Activated CD4-positive, alpha-beta T cell treated with anti-CD3 and anti-CD28 coated beads, Interleukin-2, amount 10 ng/mL, durations not matched to agents 7 days and 5 days (primary cell): ENCODE measurements at regions not wholly inside any gene's neighbourhood (a gene's known extent, or its start where the extent isn't known, plus 50 kb on each side); places are given as distances from the start of the nearest gene placed in this dataset.
"Not testable (repeated sequence)": the region's sequence is repeated elsewhere in the genome, so short reads cannot be mapped to it uniquely, and the experiment has no call there.

Experiments
- CTCF ChIA-PET: fragments of 350-600 bp; sonication (Branson Sonifier 250); formaldehyde crosslinking; loops from one replicate; lab custom pipeline; 2021; ENCODE audit warnings: antibody characterized with exemption; lab: Charles Lee
- POLR2A ChIA-PET: fragments of 350-600 bp; sonication (Branson Sonifier 250); formaldehyde crosslinking; loops from one replicate; lab custom pipeline; 2021; ENCODE audit warnings: antibody characterized with exemption; lab: Charles Lee
- DNase-seq: peaks from one replicate; pipeline ENCODE4 v3.0.0-alpha.2; 2020
- H3K27ac Mint-ChIP-seq: one replicate; pipeline ENCODE4 v1.8.0; 2021; ENCODE audit warnings: mild to moderate bottlenecking, moderate library complexity, mixed read lengths
- H3K27me3 Mint-ChIP-seq: one replicate; pipeline ENCODE4 v1.8.0; 2021; ENCODE audit warnings: mixed read lengths
- H3K36me3 Mint-ChIP-seq: one replicate; pipeline ENCODE4 v1.8.0; 2021; ENCODE audit warnings: low read depth, mixed read lengths
- H3K4me1 Mint-ChIP-seq: one replicate; pipeline ENCODE4 v1.8.0; 2021; ENCODE audit warnings: mixed read lengths
- H3K4me3 Mint-ChIP-seq: one replicate; pipeline ENCODE4 v1.8.0; 2021; ENCODE audit warnings: mild to moderate bottlenecking, moderate library complexity, mixed read lengths
- H3K9me3 Mint-ChIP-seq: one replicate; pipeline ENCODE4 v1.8.0; 2021; ENCODE audit warnings: mixed read lengths

DNA sequence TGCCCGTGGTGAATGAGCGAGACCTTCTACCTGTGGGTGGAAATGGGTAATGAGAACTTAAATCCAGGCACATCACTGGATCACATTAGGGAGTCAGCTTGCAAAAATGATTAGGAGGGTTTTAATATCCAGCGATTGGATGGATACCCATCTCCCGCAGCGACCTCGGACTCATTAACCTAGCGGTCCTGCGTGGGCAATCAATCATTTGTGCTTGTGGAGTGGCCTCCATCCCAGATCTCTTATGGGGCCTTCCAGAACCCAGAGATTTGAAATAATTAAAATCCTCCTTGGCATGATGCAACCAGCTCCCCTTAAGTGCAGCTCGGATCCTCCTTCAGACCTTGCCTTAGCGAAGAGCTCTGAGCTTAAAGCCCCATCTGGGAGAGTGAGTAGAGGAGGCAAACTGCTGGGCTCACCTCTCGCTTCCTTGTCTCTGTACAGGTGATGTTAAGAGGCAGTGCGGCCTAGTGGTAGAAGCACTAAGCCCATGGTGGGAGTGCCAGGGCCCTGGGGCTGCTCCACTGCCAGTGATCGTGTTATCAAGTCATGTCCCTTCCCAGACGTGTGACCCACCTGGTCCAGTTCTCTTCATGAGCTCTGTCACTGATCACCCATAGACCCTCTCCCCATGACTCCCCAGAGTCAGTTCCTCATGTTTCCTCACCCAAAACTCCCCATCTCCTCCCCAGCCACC, 285.2 kb upstream of the TLE3 start:
- Mint-ChIP-seq H3K4me3 (no peak overlapping the region), H3K4me1 (no peaks in the 10 kb centered on the region), H3K27me3 (no peaks in the 10 kb centered on the region), H3K27ac (no peak overlapping the region), H3K9me3 (no peaks in the 10 kb centered on the region), H3K36me3 (no peaks in the 10 kb centered on the region)
- CTCF ChIA-PET: no interaction called here
- POLR2A ChIA-PET: no interaction called here
- DNase-seq: no peak

DNA sequence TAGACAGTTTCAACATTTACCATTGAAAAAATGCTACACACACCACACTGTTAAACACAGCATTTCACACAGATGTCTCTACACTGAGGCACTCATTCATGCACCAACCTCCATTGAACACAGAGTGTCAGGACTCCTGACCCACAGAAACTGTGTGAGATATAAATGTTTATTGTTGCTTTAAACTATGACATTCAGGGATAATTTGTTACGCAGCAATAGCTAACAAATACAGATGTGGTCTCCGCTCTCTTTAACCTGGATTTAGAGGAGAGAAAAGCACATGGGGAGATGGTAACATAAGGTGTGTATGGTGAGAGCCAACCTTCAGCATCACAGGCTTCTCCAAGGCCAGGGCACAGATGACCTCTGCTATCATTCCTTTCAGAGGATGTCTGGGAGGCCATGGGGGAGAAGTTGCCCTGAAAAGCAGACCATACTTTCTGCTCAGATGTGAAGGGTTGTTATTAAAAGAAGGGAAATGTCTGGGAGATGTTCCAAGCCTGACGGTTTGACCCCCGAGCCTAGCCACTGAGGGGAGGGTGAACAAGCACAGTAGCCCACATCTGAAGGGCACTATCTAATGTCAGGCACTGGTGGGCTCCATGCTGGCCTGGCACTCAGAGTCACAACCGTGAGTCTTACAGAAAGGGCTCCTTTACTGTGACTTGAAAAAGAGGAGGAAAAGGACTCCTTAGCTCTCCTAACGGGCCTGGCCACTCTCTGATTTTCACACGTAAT, 284.5 kb upstream of the TLE3 start:
- POLR2A ChIA-PET: no interaction called here
- Mint-ChIP-seq H3K27me3 (peaks cover 5% of the 10 kb centered on the region), H3K4me3 (no peak overlapping the region), H3K9me3 (no peaks in the 10 kb centered on the region), H3K4me1 (no peaks in the 10 kb centered on the region), H3K27ac (no peak overlapping the region), H3K36me3 (no peaks in the 10 kb centered on the region)
- CTCF ChIA-PET: no interaction called here
- DNase-seq: no peak

DNA sequence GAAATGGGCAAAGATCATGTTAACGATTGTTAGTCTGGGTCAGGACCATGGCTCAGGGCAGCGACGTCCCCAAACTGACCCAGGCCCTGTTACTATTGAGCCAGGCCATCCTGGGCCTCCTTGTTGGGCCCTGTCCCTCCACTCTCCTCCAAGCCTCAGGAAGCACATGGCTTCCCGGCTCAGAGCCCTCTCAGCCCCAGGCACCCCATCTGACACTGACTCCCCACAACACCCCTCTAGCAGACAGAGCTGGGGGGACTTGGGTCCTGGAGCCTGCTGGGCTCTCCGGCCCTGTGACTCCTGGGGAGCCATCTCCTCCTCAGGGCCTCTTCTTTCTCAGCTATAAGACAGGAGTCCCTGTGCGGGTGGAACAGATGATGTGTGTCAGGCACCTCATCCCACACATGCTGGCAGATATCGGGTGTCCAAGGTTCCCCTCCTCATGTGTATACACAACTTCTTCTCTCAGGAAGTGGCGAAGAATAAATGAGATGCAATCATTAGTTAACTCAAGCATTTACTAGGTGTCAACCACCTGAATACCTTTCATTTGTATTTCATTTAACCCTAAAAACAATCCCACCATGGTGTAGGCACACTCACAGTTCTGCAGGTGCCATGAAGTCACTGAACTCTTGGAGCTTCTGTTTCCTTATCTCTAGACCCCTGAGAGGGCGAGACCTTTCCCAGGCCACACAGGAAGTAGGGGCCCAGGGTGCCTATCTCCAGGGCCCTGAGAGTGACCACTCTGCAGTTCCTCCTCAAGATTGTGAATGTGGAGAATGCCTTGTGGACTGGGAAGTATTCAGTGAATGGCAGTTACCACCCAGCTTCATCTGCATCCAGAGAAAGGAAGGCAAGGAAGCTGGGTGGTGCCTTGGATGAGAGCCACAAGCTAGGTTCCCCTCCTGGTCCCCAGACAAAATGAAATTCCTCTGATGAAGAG, 282.5 kb upstream of the TLE3 start:
- CTCF ChIA-PET: interaction anchor here (1.1 kb wide), 1 partner anchor 26 kb away, joined by 4 read pairs; no protein-coding TSS in a partner anchor
- Mint-ChIP-seq H3K27me3 (peaks cover 22% of the 10 kb centered on the region), H3K4me3 (no peak overlapping the region), H3K4me1 (no peaks in the 10 kb centered on the region), H3K36me3 (no peaks in the 10 kb centered on the region), H3K27ac (no peak overlapping the region), H3K9me3 (no peaks in the 10 kb centered on the region)
- POLR2A ChIA-PET: no interaction called here
- no peak for DNase-seq

DNA sequence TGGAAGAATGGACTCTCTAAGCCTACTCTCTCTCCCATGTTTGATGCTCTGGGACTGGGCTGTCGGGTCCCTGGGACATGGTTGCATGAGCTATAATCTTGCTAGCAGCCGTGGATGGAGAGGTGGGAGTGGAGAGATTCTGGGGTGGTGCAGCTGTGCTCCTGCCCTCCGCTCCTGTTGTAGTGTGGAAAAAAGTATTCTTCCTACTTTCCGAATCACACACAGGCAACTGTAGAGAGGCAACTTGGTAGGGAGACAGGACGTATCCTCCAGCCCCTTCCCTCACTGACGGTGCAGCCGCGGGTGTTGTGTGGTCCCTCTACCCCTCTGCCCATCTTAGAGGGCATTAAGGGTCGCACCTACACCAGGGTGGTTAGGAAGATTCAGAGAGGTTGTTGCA, 281.4 kb upstream of the TLE3 start:
- no peaks in the 10 kb centered on the region for H3K4me1 Mint-ChIP-seq
- H3K36me3 Mint-ChIP-seq: no peaks in the 10 kb centered on the region
- no peak overlapping the region for H3K4me3 Mint-ChIP-seq
- no peak for DNase-seq
- H3K9me3 Mint-ChIP-seq: no peaks in the 10 kb centered on the region
- H3K27ac Mint-ChIP-seq: no peak overlapping the region
- ChIA-PET POLR2A (no interaction called here), CTCF (no interaction called here)
- peaks cover 26% of the 10 kb centered on the region for H3K27me3 Mint-ChIP-seq

DNA sequence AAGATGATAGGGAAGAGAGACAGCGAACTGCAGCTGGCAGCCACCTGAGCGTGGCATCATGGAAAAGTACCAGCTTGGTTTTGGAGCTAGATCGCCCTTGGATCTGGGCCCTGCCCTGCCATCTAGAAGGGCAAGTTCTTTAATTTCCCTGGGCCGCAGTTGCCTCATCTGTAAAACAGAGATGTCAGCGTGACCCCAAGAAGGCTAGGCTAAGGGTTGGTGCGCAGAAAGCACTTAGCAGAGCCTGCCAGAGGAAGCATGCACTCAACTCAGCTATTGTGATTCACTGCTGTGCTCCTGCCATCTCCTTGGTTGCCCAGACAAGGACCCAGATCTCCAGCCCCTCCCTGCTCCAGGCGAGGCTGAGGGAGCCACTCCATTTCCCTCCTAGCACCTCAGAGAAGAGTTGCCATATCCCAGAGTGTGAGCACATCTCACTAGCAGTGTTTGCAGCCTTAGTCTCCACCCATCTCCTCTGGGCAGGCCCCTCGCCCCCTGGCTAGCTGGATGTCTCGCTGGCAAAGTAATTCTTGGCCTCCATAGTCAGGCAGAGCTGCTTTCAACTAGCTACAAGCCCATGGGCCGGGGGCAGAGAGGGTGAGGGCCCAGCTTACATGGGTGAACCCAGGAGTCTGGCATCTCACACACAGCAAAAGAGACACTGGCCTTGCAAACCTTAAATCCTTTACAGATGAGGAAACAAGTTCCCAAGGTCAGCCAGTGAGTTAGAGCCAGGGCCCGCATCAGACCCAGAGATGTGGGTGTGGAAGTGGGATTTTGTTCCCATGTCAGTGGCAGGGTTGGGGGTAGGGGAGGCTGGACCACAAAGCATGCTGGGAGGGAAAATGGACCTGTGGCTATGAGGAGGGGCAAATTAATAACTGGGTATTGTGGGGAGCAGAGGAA, 280.7 kb upstream of the TLE3 start:
- ChIA-PET POLR2A (interaction anchor here (0.6 kb wide), 1 partner anchor 935 kb away, joined by 3 read pairs; no protein-coding TSS in a partner anchor), CTCF (no interaction called here)
- peaks cover 32% of the 10 kb centered on the region for H3K27me3 Mint-ChIP-seq
- no peaks in the 10 kb centered on the region for H3K9me3 Mint-ChIP-seq
- H3K4me3 Mint-ChIP-seq: no peak overlapping the region
- DNase-seq: no peak
- H3K4me1 Mint-ChIP-seq: no peaks in the 10 kb centered on the region
- H3K36me3 Mint-ChIP-seq: no peaks in the 10 kb centered on the region
- no peak overlapping the region for H3K27ac Mint-ChIP-seq

DNA sequence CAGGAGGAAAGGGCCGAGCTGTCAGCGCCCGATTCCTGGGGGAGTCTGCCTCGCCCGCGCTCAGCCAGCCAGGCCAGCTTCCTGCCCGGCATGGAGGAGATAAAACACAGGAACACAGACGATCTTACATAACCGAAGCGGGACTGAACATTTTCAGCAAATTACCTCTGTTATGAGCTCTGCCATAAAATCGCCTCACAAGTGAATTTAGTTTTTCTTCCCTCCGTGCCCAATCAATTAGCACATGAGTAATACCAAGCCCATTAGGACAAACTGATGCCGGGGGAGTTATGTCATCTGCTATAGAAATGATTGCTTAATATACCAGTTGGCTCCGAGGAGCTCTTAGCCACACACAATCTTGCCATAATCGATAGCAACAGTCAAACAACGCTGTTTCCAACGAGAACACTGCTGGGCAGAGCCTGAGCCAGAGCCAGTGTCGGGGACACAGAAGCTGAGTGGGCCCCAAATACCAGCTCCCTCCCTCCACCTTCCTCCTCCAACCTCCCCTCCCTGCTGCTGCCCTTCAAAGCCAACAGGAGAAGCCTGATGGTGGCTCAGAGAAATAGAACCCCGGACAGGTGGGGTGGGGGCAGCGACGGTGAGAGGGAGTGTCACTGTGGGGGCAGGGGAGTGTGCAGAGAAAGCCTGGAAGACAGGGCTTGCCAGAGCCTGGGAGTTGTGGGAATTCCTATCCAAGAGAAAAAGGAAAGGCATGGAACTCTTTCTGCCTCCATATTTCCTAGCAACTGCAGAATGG, 279.4 kb upstream of the TLE3 start:
- Mint-ChIP-seq H3K27me3 (peaks cover 41% of the 10 kb centered on the region), H3K9me3 (no peaks in the 10 kb centered on the region), H3K36me3 (no peaks in the 10 kb centered on the region), H3K4me3 (no peak overlapping the region), H3K27ac (no peak overlapping the region), H3K4me1 (no peaks in the 10 kb centered on the region)
- DNase-seq: no peak
- ChIA-PET POLR2A (interaction anchor here (0.5 kb wide), 1 partner anchor 14 kb away, joined by 4 read pairs; no protein-coding TSS in a partner anchor), CTCF (interaction anchor here (0.7 to 1.2 kb wide), 3 partner anchors 165 to 532 kb away, joined by 3 to 4 read pairs (median 3); no protein-coding TSS in a partner anchor)

DNA sequence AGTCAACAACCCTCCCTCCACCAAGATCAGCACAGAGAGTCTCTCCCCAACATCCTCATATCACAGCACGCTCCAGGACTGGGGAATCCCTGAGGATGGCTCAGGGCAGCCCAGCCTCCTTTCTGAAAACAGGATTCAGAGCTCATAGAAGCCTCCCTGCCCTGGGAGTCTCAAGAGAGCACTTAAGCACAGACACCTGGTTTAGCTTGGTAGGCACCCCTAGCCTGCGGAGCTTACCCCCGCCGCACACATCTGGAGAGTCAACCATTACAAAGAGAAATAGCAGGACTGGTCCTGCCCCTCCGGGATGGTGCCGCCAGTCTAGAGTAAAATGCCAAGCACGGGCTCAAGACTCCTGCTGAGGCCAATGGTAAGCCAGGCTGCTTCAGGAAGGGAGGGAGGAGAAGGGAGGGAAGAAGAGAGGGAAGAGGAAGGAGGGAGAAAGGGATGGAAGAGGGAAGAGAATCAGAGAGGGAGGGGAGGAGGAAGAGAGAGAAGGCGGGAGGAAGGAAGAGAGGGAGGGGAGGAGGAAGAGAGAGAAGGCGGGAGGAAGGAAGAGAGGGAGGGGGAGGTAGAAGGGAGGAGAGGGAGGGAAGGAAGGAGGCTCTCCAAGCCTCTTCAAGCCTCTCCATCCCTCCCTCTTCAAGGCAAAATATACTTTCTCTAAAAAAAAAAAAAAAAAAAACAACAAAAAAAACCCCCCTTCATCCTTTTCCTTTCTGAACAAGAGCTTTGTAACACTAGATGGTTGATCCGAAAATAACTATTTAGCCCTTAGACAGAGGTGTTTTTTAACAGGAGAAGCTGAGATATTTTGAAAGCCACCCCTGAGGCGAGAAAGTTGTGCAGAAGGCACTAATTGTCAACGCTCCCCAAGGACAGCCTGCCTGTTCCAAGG, 278.6 kb upstream of the TLE3 start:
- Mint-ChIP-seq H3K36me3 (no peaks in the 10 kb centered on the region), H3K4me1 (no peaks in the 10 kb centered on the region), H3K27me3 (peaks cover 45% of the 10 kb centered on the region), H3K4me3 (no peak overlapping the region), H3K9me3 (no peaks in the 10 kb centered on the region), H3K27ac (no peak overlapping the region)
- CTCF ChIA-PET: interaction anchor here (0.7 to 1.2 kb wide), 3 partner anchors 164 to 531 kb away, joined by 3 to 4 read pairs (median 3); no protein-coding TSS in a partner anchor
- DNase-seq: no peak
- POLR2A ChIA-PET: no interaction called here

DNA sequence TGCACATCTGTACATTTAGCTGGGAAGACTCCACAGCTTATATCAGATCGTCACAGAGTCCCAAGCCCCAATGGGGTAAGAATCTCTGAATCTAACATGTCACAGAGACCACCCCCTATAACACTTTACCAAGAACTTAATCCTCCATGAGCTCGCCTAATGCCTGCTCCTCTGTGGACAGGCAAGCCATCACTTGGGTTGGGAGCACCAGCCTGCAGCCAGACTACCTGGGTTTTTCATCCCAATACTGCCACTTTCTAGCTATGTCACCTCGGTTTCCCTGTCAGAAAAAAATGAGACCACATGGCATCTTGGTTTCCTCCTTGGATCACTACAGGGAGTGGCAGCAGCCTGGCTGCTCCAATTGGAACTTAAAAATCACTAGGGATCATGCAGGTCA, 277.9 kb upstream of the TLE3 start:
- CTCF ChIA-PET: no interaction called here
- POLR2A ChIA-PET: no interaction called here
- no peaks in the 10 kb centered on the region for H3K36me3 Mint-ChIP-seq

DNA sequence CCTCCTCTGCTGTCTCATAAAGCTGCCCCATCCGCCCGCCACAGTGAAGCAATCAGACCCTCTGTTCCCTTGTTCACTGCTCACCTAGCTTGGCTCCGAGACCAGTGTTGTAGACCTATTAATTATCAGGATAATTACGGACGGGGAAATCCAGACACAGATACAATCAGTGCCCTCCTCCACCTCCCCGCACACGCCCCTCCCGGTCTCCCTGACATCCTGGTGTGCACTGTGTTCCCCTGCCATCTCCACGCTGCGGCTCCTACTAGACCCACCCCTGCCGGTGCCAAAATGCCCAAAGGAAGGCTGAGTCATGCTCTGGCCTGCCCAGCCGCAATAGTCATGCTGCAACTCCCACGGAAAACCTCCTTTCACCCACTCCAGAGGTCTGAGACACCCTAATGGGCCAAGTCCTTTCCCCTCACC, 277.3 kb upstream of the TLE3 start:
- Mint-ChIP-seq H3K9me3 (no peaks in the 10 kb centered on the region), H3K27me3 (peaks cover 56% of the 10 kb centered on the region), H3K36me3 (no peaks in the 10 kb centered on the region), H3K4me1 (no peaks in the 10 kb centered on the region), H3K27ac (no peak overlapping the region), H3K4me3 (no peak overlapping the region)
- ChIA-PET POLR2A (no interaction called here), CTCF (no interaction called here)
- no peak for DNase-seq

More for the DNA sequence above, 277.9 kb upstream of the TLE3 start:
- Mint-ChIP-seq H3K9me3 (no peaks in the 10 kb centered on the region), H3K27me3 (peaks cover 51% of the 10 kb centered on the region), H3K27ac (no peak overlapping the region), H3K4me3 (no peak overlapping the region), H3K4me1 (no peaks in the 10 kb centered on the region)
- DNase-seq: no peak

DNA sequence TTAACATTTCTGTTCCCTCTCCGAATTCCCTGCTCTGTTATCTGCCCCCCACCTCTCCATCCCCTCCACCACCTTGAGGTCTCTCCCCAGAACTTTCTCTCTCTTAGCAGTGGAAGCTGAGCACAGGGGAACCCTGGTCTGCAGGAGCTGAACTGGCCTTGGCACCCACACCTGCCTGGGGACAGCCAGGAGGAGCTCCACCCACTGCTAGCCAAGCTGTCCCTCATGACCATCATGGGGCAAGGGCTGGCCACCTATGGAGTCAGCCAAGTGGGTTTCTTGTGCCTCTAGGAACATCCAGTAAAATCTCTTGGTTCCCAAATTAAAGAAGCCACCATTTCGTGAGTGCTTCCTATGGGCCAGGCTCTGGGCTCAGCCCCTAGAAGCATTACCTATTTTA, 276.4 kb upstream of the TLE3 start:
- no peak for DNase-seq
- Mint-ChIP-seq H3K27me3 (peaks cover 63% of the 10 kb centered on the region), H3K9me3 (no peaks in the 10 kb centered on the region), H3K36me3 (no peaks in the 10 kb centered on the region), H3K4me3 (no peak overlapping the region), H3K27ac (no peak overlapping the region), H3K4me1 (no peaks in the 10 kb centered on the region)
- ChIA-PET POLR2A (no interaction called here), CTCF (no interaction called here)

DNA sequence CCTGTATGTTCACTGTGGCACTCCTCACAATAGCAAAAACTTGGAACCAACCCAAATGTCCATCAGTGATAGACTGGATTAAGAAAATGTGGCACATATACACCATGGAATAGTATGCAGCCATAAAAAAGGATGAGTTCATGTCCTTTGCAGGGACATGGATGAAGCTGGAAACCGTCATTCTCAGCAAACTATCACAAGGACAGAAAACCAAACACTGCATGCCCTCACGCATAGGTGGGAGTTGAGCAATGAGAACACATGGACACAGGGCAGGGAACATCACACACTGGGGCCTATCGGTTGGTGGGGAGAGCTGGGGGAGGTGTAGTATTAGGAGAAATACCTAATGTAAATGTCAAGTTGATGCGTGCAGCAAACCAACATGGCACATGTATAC, 275.7 kb upstream of the TLE3 start:
- POLR2A ChIA-PET, H3K36me3 Mint-ChIP-seq, H3K4me3 Mint-ChIP-seq, H3K9me3 Mint-ChIP-seq, DNase-seq, H3K27ac Mint-ChIP-seq, H3K4me1 Mint-ChIP-seq, CTCF ChIA-PET: not testable (repeated sequence)
- peaks cover 68% of the 10 kb centered on the region for H3K27me3 Mint-ChIP-seq
